AG04450 (cell line): ENCODE measurements at regions not wholly inside any gene's neighbourhood (a gene's known extent, or its start where the extent isn't known, plus 50 kb on each side); places are given as distances from the start of the nearest gene placed in this dataset.

Experiments
- CTCF ChIA-PET: fragments of 300-600, 350-600 bp; formaldehyde crosslinking; extraction: SDS; loops from one replicate; lab custom pipeline; 2022; ENCODE audit warnings: antibody characterized with exemption, inconsistent platforms; lab: Charles Lee
- POLR2A ChIA-PET: fragments of 350-600 bp; formaldehyde crosslinking; extraction: SDS; loops from one replicate; lab custom pipeline; 2021; ENCODE audit warnings: antibody characterized with exemption, inconsistent platforms; lab: Yijun Ruan, JAX
- DNase-seq: peaks from one replicate; pipeline ENCODE4 v3.0.0-alpha.2; 2011; ENCODE audit warnings: low read depth, low spot score
- H3K27ac ChIP-seq: one replicate; pipeline ENCODE4 v1.5.1; 2012; ENCODE audit warnings: low read depth, low read length, control low read depth
- H3K27me3 ChIP-seq: one replicate; pipeline ENCODE4 v1.6.0; 2012; ENCODE audit warnings: low read length; ENCODE audit not compliant: control insufficient read depth, insufficient read depth
- H3K4me3 ChIP-seq: 2 replicates; pipeline ENCODE4 v1.5.1; 2011; ENCODE audit warnings: mild to moderate bottlenecking, low read depth, low read length, control low read depth
- H3K9me3 ChIP-seq: 2 replicates; pipeline ENCODE4 v1.5.1; 2012; ENCODE audit warnings: low read length; ENCODE audit not compliant: control insufficient read depth, insufficient read depth
- TF ChIP-seq, protein P1 (sequence below): IDR thresholded peaks from 2 replicates; pipeline ENCODE4 v1.5.1; 2011; ENCODE audit warnings: low read depth, low read length, control low read depth, inconsistent platforms

DNA sequence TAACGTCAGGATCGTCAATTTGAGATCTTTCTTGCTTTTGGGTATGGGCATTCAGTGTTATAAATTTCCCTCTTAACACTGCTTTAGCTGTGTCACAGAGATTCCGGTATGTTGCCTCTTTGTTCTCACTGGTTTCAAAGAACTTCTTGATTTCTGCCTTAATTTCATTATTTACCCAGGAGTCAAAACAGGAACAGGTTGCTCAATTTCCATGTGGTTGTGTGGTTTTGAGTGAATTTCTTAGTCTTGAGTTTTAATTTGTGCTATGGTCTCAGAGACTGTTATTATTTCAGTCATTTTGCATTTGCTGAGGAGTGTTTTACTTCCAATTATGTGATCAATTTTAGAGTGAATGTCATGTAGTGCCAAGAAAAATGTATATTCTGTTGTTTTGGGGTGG lies 153.1 kb downstream of the PCDH17 start:
- Histone ChIP-seq H3K4me3 (no peak overlapping the region), H3K9me3 (peaks cover 14% of the 10 kb centered on the region), H3K27ac (no peak overlapping the region), H3K27me3 (no peaks in the 10 kb centered on the region)
- no peak for DNase-seq
- ChIA-PET POLR2A (no interaction called here), CTCF (no interaction called here)
- TF ChIP-seq, protein P1, sequence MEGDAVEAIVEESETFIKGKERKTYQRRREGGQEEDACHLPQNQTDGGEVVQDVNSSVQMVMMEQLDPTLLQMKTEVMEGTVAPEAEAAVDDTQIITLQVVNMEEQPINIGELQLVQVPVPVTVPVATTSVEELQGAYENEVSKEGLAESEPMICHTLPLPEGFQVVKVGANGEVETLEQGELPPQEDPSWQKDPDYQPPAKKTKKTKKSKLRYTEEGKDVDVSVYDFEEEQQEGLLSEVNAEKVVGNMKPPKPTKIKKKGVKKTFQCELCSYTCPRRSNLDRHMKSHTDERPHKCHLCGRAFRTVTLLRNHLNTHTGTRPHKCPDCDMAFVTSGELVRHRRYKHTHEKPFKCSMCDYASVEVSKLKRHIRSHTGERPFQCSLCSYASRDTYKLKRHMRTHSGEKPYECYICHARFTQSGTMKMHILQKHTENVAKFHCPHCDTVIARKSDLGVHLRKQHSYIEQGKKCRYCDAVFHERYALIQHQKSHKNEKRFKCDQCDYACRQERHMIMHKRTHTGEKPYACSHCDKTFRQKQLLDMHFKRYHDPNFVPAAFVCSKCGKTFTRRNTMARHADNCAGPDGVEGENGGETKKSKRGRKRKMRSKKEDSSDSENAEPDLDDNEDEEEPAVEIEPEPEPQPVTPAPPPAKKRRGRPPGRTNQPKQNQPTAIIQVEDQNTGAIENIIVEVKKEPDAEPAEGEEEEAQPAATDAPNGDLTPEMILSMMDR, result no peak

DNA sequence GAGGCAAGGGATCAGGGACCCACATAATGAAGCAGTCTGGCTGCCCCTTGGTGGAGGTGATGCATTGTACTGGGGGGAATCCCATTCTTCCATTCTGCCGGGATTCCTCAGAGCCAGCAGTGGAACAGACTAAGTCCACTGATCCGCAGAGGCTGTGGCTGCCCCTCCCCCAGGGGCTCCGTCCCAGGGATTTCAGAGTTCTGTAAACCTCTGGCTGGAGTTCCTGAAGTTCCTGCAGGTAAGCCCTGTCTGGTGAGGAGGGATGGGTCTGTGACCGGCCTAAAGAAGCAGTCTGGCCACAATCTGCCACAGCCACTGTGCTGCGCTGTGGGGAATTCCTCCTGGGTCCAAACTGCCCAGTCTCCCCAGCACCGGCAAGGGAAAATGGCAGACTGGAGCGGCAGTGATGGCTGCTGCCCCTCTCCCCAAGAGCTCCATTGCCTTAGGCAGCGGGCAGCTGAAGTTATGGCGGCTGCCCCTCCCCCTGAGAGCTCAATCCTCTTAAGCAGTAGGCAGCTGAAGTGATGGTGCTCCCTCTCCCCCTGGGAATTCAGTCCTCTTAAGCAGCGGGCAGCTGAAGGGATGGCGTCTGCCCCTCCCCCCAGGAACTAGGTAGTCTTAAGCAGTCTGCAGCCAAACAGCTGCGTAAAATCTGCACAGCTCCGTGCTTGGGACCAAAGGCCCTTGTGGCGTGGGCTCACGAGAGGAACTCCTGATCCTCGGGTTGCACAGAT lies 155.7 kb downstream of the PCDH17 start:
- H3K27me3 ChIP-seq, result no peaks in the 10 kb centered on the region
- peaks cover 14% of the 10 kb centered on the region for H3K9me3 ChIP-seq
- no peak overlapping the region for H3K4me3 ChIP-seq
- H3K27ac ChIP-seq, result no peak overlapping the region
- CTCF ChIA-PET, result no interaction called here
- TF ChIP-seq, protein P1, result no peak
- no peak for DNase-seq
- POLR2A ChIA-PET, result no interaction called here

DNA sequence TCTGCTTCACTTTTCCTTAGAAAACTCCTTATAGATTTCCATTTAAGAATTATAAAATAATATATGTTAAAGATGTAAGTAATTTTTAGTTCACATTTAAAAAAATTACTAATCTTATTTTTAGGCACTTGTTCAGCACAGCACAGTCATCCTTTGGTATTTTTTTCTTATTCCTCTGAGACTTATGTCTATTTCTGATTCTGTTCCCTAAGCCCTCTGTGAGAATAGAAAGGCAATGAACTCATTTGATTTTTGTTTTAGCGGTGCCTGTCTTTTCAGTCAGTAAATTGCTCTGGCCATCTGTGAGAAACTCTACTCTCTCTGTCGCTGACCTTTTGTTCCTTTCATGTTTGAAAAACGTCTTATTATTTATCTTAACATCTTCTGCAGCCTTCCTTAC lies 168.1 kb downstream of the PCDH17 start:
- Histone ChIP-seq H3K27me3 (no peaks in the 10 kb centered on the region), H3K27ac (no peak overlapping the region), H3K9me3 (no peaks in the 10 kb centered on the region), H3K4me3 (no peak overlapping the region)
- CTCF ChIA-PET, result no interaction called here
- no peak for DNase-seq
- TF ChIP-seq, protein P1, result no peak
- POLR2A ChIA-PET, result no interaction called here

DNA sequence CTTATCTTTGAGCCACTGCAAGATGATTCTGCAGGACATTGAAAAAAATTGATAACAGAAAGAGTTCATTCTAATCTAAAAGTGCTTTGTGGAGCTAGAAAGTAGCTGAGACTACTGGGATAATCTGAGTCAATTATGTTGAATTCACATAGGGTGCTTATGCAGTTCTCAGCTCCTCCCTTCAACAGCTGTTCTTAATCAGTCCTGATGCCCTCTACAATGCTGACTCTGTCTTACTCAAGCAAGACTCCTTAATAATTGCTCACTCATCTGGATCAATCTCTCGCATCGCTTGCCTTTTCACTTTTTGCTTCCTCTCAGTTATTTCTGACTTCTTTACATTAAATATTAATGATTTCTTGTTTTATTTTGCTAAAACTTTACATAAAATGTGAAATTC lies 182.1 kb downstream of the PCDH17 start:
- no peak for DNase-seq
- Histone ChIP-seq H3K4me3 (no peak overlapping the region), H3K27ac (no peak overlapping the region), H3K9me3 (no peaks in the 10 kb centered on the region), H3K27me3 (no peaks in the 10 kb centered on the region)
- POLR2A ChIA-PET, result no interaction called here
- TF ChIP-seq, protein P1, result no peak
- CTCF ChIA-PET, result interaction anchor here (1.5 kb wide), 1 partner anchor 189 kb away, joined by 3 read pairs; no protein-coding TSS in a partner anchor

DNA sequence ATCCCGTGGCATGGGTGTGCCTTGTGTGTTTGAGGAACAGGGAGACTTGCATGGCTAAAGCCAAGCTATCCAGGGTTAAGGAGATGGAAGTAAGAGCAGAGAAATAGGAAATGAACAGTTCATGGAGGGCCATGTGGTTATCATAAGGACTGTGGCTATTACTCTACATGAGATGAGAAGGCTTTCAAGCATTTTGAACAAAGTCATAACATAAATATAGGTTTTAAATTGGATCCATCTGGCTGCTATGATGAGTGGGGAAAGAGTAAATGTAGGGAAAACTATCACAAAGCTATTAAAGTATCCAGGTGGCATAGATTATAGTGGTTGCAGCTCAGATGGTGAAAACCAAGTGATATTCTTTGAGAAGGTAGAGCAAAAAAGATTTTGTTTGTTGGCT lies 184.1 kb downstream of the PCDH17 start:
- TF ChIP-seq, protein P1, result no peak
- H3K27me3 ChIP-seq, result no peaks in the 10 kb centered on the region
- no peak overlapping the region for H3K4me3 ChIP-seq
- CTCF ChIA-PET, result no interaction called here
- POLR2A ChIA-PET, result no interaction called here
- no peak for DNase-seq
- no peak overlapping the region for H3K27ac ChIP-seq
- H3K9me3 ChIP-seq, result no peaks in the 10 kb centered on the region
